Tibial nerve (tissue), 4 donors: ENCODE measurements at regions not wholly inside any gene's neighbourhood (a gene's known extent, or its start where the extent isn't known, plus 50 kb on each side); places are given as distances from the start of the nearest gene placed in this dataset.

Experiments
- EP300 ChIP-seq, 2 donors: sonication (generic); formaldehyde crosslinking; IDR thresholded peaks; one replicate each; pipeline ENCODE4 v1.6.1; 2017; ENCODE audit warnings: antibody characterized with exemption in 2 of 2, mild to moderate bottlenecking in 1 of 2
- POLR2A ChIP-seq, 2 donors: fragments of 450-650 bp; IDR thresholded peaks; one replicate each; pipeline ENCODE4 v1.6.1; 2017; ENCODE audit warnings: antibody characterized with exemption in 2 of 2, mild to moderate bottlenecking in 2 of 2, moderate library complexity in 2 of 2
- TF ChIP-seq, protein P1 (sequence below), 5 experiments: fragments of 200-600 bp in 3 of 5; fragments of 450-650 bp in 2 of 5; sonication (generic) in 3 of 5; IDR thresholded peaks; one replicate each; pipeline ENCODE4 v1.5.1; 2016 to 2019; ENCODE audit warnings: antibody characterized with exemption in 5 of 5, mild to moderate bottlenecking in 3 of 5, moderate library complexity in 2 of 5

- TF ChIP-seq POLR2A (IDR thresholded peaks at IDR 0.05) (no peak), EP300 (IDR thresholded peaks at IDR 0.05) (no peak)
- TF ChIP-seq, protein P1, sequence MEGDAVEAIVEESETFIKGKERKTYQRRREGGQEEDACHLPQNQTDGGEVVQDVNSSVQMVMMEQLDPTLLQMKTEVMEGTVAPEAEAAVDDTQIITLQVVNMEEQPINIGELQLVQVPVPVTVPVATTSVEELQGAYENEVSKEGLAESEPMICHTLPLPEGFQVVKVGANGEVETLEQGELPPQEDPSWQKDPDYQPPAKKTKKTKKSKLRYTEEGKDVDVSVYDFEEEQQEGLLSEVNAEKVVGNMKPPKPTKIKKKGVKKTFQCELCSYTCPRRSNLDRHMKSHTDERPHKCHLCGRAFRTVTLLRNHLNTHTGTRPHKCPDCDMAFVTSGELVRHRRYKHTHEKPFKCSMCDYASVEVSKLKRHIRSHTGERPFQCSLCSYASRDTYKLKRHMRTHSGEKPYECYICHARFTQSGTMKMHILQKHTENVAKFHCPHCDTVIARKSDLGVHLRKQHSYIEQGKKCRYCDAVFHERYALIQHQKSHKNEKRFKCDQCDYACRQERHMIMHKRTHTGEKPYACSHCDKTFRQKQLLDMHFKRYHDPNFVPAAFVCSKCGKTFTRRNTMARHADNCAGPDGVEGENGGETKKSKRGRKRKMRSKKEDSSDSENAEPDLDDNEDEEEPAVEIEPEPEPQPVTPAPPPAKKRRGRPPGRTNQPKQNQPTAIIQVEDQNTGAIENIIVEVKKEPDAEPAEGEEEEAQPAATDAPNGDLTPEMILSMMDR (IDR thresholded peaks at IDR 0.05) = no peak
These were observed 138.6 kb downstream of the RPS29 start for GRCh38 chr14:49447540-49448107.
